Endodermal cell (in vitro differentiated cells): ENCODE measurements at regions not wholly inside any gene's neighbourhood (a gene's known extent, or its start where the extent isn't known, plus 50 kb on each side); places are given as distances from the start of the nearest gene placed in this dataset.

ENCODE experiments used
- DNase-seq: peaks from one replicate; pipeline ENCODE4 v3.0.0-alpha.2; 2017
- H3K27ac ChIP-seq: 2 replicates; pipeline ENCODE4 v1.5.1; 2013; ENCODE audit warnings: mild to moderate bottlenecking, low read depth, low read length, moderate library complexity
- H3K27me3 ChIP-seq: 2 replicates; pipeline ENCODE4 v1.6.1; 2013; ENCODE audit warnings: mild to moderate bottlenecking, low read length, moderate library complexity; ENCODE audit not compliant: insufficient read depth, control insufficient read depth, poor library complexity, severe bottlenecking
- H3K36me3 ChIP-seq: 2 replicates; pipeline ENCODE4 v1.7.0; 2013; ENCODE audit warnings: mild to moderate bottlenecking, low read length, moderate library complexity; ENCODE audit not compliant: control insufficient read depth, insufficient read depth
- H3K4me1 ChIP-seq: one replicate; pipeline ENCODE4 v1.7.0; 2013; ENCODE audit warnings: low read length; ENCODE audit not compliant: control insufficient read depth, insufficient read depth
- H3K4me3 ChIP-seq: 2 replicates; pipeline ENCODE4 v1.5.1; 2013; ENCODE audit warnings: mild to moderate bottlenecking, low read length, moderate library complexity
- H3K9ac ChIP-seq: 2 replicates; pipeline ENCODE4 v1.6.1; 2013; ENCODE audit warnings: mild to moderate bottlenecking, low read length, moderate library complexity; ENCODE audit not compliant: poor library complexity, severe bottlenecking; ENCODE audit errors: extremely low read depth
- H3K9me3 ChIP-seq: 2 replicates; pipeline ENCODE4 v1.6.1; 2013; ENCODE audit warnings: mild to moderate bottlenecking, low read length, moderate library complexity; ENCODE audit not compliant: control insufficient read depth
- H3K27ac Mint-ChIP-seq: 2 replicates; pipeline ENCODE4 v1.8.0; 2020; ENCODE audit warnings: mixed read lengths
- H3K27me3 Mint-ChIP-seq: 2 replicates; pipeline ENCODE4 v1.8.0; 2021; ENCODE audit warnings: mild to moderate bottlenecking, mixed read lengths; ENCODE audit not compliant: insufficient read depth
- H3K36me3 Mint-ChIP-seq: 2 replicates; pipeline ENCODE4 v1.8.0; 2020; ENCODE audit warnings: low read depth, mixed read lengths
- H3K4me1 Mint-ChIP-seq: 2 replicates; pipeline ENCODE4 v1.8.0; 2020; ENCODE audit warnings: mixed read lengths
- H3K4me3 Mint-ChIP-seq: 2 replicates; pipeline ENCODE4 v1.8.0; 2020; ENCODE audit warnings: mild to moderate bottlenecking, moderate library complexity, mixed read lengths
- H3K9me3 Mint-ChIP-seq: 2 replicates; pipeline ENCODE4 v1.8.0; 2020; ENCODE audit warnings: mild to moderate bottlenecking, mixed read lengths
- WGBS, 2 experiments: methylation state at CpG; one replicate each; pipeline versions ENCODE4 v1.1.5 to v1.1.7; 2013; ENCODE audit warnings: missing lambda C conversion rate in 2 of 2, mixed read lengths in 1 of 2; ENCODE audit not compliant: insufficient coverage in 1 of 2, insufficient read length in 1 of 2; 5-methylcytosine and 5-hydroxymethylcytosine counted together
- TF ChIP-seq, protein P1 (sequence below): fragments of 200-600 bp; sonication (generic); conservative IDR thresholded peaks from 2 replicates; pipeline ENCODE4 v1.5.0; 2021; ENCODE audit warnings: antibody characterized with exemption, mild to moderate bottlenecking

DNA sequence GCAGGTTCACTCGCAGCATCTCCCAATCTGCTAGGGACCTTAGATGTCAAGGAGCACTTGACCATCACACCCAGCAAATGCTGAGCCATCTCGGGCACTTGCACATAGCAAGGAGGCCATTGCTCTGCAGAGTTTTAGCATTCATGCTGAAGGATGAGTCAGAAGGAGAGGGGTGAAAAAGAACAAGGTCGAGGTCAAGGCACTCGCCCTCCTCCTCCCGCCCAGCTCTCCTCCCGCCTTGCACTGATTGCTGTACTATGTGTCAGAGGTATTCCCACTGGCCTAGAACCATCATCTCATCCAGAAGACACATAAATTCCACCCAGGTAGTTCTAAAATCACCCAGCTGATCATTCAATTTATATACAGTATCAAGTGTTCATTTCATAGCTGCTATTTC, 255.1 kb upstream of the SP4 start:
- H3K36me3 ChIP-seq = no peaks in the 10 kb centered on the region
- H3K4me1 ChIP-seq = no peaks in the 10 kb centered on the region
- DNase-seq = no peak
- H3K9ac ChIP-seq = no peak overlapping the region
- no peak overlapping the region for H3K4me3 Mint-ChIP-seq
- H3K36me3 Mint-ChIP-seq = no peaks in the 10 kb centered on the region
- H3K9me3 ChIP-seq = no peaks in the 10 kb centered on the region
- peaks cover 36% of the 10 kb centered on the region for H3K27me3 Mint-ChIP-seq
- H3K4me1 Mint-ChIP-seq = peaks cover 25% of the 10 kb centered on the region
- H3K27me3 ChIP-seq = peaks cover 37% of the 10 kb centered on the region
- H3K4me3 ChIP-seq = no peak overlapping the region
- H3K27ac Mint-ChIP-seq = no peak overlapping the region
- H3K27ac ChIP-seq = no peak overlapping the region
- 80% methylated on average over 6 of the region's 6 CpGs; no CpG with 5 or more reads in 1 of the 2 experiments for WGBS, 2 experiments
- TF ChIP-seq, protein P1, sequence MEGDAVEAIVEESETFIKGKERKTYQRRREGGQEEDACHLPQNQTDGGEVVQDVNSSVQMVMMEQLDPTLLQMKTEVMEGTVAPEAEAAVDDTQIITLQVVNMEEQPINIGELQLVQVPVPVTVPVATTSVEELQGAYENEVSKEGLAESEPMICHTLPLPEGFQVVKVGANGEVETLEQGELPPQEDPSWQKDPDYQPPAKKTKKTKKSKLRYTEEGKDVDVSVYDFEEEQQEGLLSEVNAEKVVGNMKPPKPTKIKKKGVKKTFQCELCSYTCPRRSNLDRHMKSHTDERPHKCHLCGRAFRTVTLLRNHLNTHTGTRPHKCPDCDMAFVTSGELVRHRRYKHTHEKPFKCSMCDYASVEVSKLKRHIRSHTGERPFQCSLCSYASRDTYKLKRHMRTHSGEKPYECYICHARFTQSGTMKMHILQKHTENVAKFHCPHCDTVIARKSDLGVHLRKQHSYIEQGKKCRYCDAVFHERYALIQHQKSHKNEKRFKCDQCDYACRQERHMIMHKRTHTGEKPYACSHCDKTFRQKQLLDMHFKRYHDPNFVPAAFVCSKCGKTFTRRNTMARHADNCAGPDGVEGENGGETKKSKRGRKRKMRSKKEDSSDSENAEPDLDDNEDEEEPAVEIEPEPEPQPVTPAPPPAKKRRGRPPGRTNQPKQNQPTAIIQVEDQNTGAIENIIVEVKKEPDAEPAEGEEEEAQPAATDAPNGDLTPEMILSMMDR = no peak
- peaks cover 1% of the 10 kb centered on the region for H3K9me3 Mint-ChIP-seq

DNA sequence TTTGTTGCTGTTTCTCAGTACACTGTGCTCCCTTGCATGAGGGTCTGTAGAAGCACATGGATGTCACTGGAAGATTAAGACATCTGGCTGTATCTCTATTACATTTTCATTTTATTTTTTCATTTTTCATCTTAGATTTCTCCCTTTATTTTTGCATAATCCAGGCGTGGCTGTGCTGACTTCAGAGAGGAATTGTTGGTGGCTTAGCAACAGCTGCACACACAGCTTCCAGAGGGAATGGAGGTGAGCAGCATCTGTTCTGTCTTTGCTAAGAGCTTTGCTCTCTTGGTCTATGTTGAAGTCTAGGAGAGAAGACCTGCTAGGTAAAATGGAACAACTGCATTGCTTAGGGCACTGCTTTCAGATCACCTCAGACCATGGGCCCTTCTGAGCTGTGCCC, 254.4 kb upstream of the SP4 start:
- no peaks in the 10 kb centered on the region for H3K36me3 Mint-ChIP-seq
- Histone ChIP-seq H3K9me3 (no peaks in the 10 kb centered on the region), H3K4me3 (no peak overlapping the region), H3K27ac (no peak overlapping the region), H3K4me1 (no peaks in the 10 kb centered on the region), H3K9ac (no peak overlapping the region), H3K27me3 (peaks cover 31% of the 10 kb centered on the region), H3K36me3 (no peaks in the 10 kb centered on the region)
- peaks cover 25% of the 10 kb centered on the region for H3K4me1 Mint-ChIP-seq
- H3K27me3 Mint-ChIP-seq = peaks cover 34% of the 10 kb centered on the region
- WGBS, 2 experiments = 87% methylated on average over 1 of the region's 1 CpG; no CpG with 5 or more reads in 1 of the 2 experiments
- no peak overlapping the region for H3K4me3 Mint-ChIP-seq
- TF ChIP-seq, protein P1 = no peak
- no peak overlapping the region for H3K27ac Mint-ChIP-seq
- DNase-seq = no peak
- peaks cover 3% of the 10 kb centered on the region for H3K9me3 Mint-ChIP-seq

DNA sequence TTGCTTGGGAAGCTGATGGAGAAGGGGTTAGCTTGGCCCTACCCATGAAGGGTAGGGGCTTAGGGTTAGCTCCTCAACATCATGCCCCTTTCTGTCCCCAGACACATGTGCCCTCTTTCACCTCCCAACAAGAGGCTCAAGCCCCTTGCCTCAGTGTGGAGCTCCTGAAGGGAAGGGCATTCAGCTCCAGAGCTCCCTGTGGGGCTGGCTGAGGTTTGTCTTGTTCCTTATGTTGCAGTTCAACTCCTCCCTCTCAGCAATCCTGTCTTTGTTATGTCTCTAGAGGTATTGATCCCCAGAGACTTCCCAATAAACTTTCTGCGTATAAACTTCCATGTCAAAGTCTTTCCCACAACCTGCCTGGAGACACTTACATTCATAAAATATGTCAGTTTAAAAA, 252.2 kb upstream of the SP4 start:
- Histone ChIP-seq H3K4me1 (no peaks in the 10 kb centered on the region), H3K27me3 (peaks cover 11% of the 10 kb centered on the region), H3K9me3 (no peaks in the 10 kb centered on the region), H3K9ac (no peak overlapping the region), H3K4me3 (no peak overlapping the region), H3K36me3 (no peaks in the 10 kb centered on the region), H3K27ac (no peak overlapping the region)
- no peak overlapping the region for H3K4me3 Mint-ChIP-seq
- 67% methylated on average over 1 of the region's 1 CpG; no CpG with 5 or more reads in 1 of the 2 experiments for WGBS, 2 experiments
- no peak overlapping the region for H3K27ac Mint-ChIP-seq
- peaks cover 22% of the 10 kb centered on the region for H3K27me3 Mint-ChIP-seq
- H3K36me3 Mint-ChIP-seq = no peaks in the 10 kb centered on the region
- DNase-seq = no peak
- TF ChIP-seq, protein P1 = no peak
- peaks cover 3% of the 10 kb centered on the region for H3K9me3 Mint-ChIP-seq
- peaks cover 9% of the 10 kb centered on the region for H3K4me1 Mint-ChIP-seq
